ENCODE measurements at regions not wholly inside any gene's neighbourhood (a gene's known extent, or its start where the extent isn't known, plus 50 kb on each side); places are given as distances from the start of the nearest gene placed in this dataset.
"Not testable (repeated sequence)": the region's sequence is repeated elsewhere in the genome, so short reads cannot be mapped to it uniquely, and the experiment has no call there.

DNA sequence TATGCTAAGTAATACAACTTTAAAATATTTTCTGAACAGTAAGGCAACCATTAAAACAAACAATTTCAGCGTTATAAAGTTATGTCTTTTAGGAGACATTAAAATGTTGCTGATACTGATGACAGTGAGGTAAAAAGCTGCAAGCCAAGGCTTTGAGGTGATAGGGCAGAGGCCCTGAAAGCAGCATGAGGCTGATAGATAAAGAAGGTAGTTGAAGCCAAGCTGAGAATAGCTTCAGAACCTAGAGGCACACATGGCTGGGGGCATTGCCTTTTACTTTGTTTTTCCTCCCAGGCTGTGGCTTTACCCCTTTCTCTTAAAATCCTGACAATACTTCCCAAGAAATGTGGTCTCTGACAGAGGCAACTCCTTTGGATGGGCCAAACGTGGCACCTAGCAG is 149.0 kb upstream of the WWC1 start:
- no peak for TF ChIP-seq CTCF (IDR thresholded peaks at IDR 0.05; ENCODE audit: borderline replicate concordance, insufficient read depth, low read depth, low read length)
- no peak overlapping the region for H3K4me3 ChIP-seq (ENCODE audit: low read depth, low read length)

DNA sequence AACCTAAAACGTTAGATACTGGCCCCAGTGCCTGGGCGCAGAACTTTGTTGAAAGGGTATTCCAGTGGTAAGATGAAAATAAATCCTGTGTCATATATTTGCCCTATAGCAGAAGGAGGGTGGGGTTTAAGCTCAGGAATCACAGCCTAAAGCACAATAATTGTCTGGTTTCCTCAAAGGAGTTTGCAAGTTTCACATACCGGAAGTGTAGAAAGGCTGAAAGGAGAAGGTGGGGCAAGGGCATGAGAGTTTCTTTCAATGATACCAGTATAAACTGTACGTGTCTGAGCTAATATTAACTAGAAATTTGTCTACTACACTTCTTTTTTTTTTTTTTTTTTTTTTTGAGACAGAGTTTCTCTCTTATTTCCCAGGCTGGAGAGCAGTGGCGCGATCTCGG is 147.9 kb upstream of the WWC1 start:
- H3K4me3 ChIP-seq (ENCODE audit: low read depth, low read length), result not testable (repeated sequence)

- TF ChIP-seq CTCF (IDR thresholded peaks at IDR 0.05; ENCODE audit: borderline replicate concordance, insufficient read depth, low read depth, low read length), result no peak
- H3K4me3 ChIP-seq (ENCODE audit: low read depth, low read length), result no peak overlapping the region
Observed at GRCh38 chr5:168147106-168147505, 144.3 kb upstream of the WWC1 start.

- H3K4me3 ChIP-seq (ENCODE audit: low read depth, low read length), result no peak overlapping the region
- TF ChIP-seq CTCF (IDR thresholded peaks at IDR 0.05; ENCODE audit: borderline replicate concordance, insufficient read depth, low read depth, low read length), result no peak
Observed at GRCh38 chr5:168147568-168148360, 143.7 kb upstream of the WWC1 start.

DNA sequence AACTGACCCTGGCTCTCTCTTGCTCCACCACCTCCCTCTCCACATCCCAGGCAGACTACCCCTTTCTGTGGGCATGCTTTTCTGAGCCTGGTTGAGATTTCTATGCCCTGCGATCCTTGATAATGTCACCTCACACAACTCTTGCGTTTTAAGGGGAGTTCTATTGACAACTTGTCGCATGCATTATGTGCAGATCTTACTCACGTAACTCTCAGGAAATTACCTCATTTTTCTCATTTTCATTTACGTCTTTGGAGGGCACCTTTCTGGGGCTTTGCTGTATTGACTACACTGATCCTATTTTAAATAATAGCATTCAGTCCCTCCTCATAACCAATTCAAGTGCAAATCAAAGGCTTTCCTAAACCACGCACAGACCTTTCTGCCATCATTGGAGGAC is 140.4 kb upstream of the WWC1 start:
- TF ChIP-seq CTCF (IDR thresholded peaks at IDR 0.05; ENCODE audit: borderline replicate concordance, insufficient read depth, low read depth, low read length), result no peak
- H3K4me3 ChIP-seq (ENCODE audit: low read depth, low read length), result no peak overlapping the region

DNA sequence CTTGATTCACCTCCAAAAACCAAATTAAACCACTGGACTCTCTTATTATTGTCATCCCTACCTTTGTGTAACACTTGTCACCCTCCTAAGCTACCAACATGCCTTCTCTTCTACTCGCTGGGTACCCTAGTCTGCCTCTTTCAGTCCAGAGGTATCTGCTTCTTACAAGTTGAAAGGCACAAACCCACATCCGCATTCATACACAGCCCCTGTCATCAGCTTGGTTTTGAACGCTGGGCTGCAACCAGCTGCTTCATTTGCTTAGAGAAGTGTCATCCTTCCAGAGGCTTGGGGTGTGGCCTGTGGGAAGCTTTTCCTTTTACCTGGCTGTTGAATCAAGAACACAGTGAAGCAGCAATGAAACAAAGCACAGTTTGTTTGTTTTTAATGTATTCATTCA is 138.8 kb upstream of the WWC1 start:
- TF ChIP-seq CTCF (IDR thresholded peaks at IDR 0.05; ENCODE audit: borderline replicate concordance, insufficient read depth, low read depth, low read length), result no peak
- no peak overlapping the region for H3K4me3 ChIP-seq (ENCODE audit: low read depth, low read length)

DNA sequence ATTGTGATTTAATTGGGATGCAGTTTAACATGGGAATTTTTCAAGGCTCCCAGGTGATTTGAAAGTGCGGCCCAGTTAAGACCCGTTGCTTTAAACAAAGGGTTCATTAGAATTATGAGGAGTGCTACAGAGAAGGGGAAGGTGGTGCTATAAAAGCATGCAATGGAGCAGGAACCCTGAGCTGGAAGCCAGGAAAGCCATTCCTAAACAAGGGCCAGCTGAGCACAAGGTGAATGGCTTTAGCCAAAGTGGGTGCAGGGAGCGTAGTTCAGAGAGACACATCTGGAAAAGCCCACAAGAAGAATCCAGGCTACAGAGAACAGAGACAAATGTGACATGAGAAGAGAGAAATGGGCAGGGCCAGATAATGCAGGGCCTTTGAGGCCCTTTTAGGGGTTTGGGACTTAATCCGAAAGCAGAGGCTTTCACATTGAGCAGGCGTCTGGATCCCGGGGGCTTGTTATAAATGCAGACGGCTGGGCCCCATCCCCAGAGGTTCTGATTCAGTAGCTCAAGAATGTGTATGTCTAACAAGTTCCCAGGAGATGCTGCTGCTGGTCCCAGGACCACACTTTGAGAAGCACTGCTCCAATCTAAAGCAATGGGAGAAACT is 138.1 kb upstream of the WWC1 start:
- H3K4me3 ChIP-seq (ENCODE audit: low read depth, low read length), result no peak overlapping the region
- TF ChIP-seq CTCF (IDR thresholded peaks at IDR 0.05; ENCODE audit: borderline replicate concordance, insufficient read depth, low read depth, low read length), result no peak

All from GM12875 (cell line).